OCI-LY3 (cell line): ENCODE measurements at regions not wholly inside any gene's neighbourhood (a gene's known extent, or its start where the extent isn't known, plus 50 kb on each side); places are given as distances from the start of the nearest gene placed in this dataset.

Experiments
- H2AFZ ChIP-seq: fragments of 200-600, 300-600 bp; shearing (Covaris generic); 2 replicates; pipeline ENCODE4 v1.6.0; 2014; ENCODE audit warnings: antibody characterized with exemption, low read depth, low read length
- H3K27ac ChIP-seq: fragments of 200-600, 300-600 bp; sonication (generic); 2 replicates; pipeline ENCODE4 v1.5.1; 2014; ENCODE audit warnings: mild to moderate bottlenecking, low read length, moderate library complexity, mixed read lengths
- H3K27me3 ChIP-seq: fragments of 200-600, 300-600 bp; sonication (generic); 2 replicates; pipeline ENCODE4 v1.6.1; 2014; ENCODE audit warnings: low read depth, low read length, mixed read lengths
- H3K36me3 ChIP-seq: fragments of 200-600, 300-600 bp; sonication (generic); replicated peaks from 2 replicates; pipeline ENCODE3; 2014; ENCODE audit warnings: low read depth, low read length, mixed read lengths
- H3K4me1 ChIP-seq: fragments of 300-600, 200-600 bp; sonication (generic); 2 replicates; pipeline ENCODE4 v1.6.1; 2014; ENCODE audit warnings: low read length, mixed read lengths
- H3K4me2 ChIP-seq: fragments of 200-600, 300-600 bp; sonication (generic); 2 replicates; pipeline ENCODE4 v1.6.1; 2014; ENCODE audit warnings: low read length, mixed read lengths
- H3K4me3 ChIP-seq: fragments of 300-600, 200-600 bp; sonication (generic); 2 replicates; pipeline ENCODE4 v1.5.1; 2014; ENCODE audit warnings: antibody characterized with exemption, mild to moderate bottlenecking, low read length, moderate library complexity
- H3K79me2 ChIP-seq: fragments of 300-600, 200-600 bp; shearing (Covaris generic); 2 replicates; pipeline ENCODE4 v1.6.1; 2014; ENCODE audit warnings: mild to moderate bottlenecking, low read length, mixed read lengths
- H3K9ac ChIP-seq: fragments of 300-600, 200-600 bp; shearing (Covaris generic); 2 replicates; pipeline ENCODE4 v1.6.0; 2014; ENCODE audit warnings: mild to moderate bottlenecking, low read length, moderate library complexity
- H3K9me3 ChIP-seq: fragments of 200-600, 300-600 bp; shearing (Covaris generic); 2 replicates; pipeline ENCODE4 v1.6.1; 2014; ENCODE audit warnings: low read length, mixed read lengths; ENCODE audit not compliant: insufficient read depth
- H4K20me1 ChIP-seq: fragments of 200-600, 300-600 bp; sonication (generic); 2 replicates; pipeline ENCODE4 v1.6.1; 2016; ENCODE audit warnings: low read length, mixed read lengths; ENCODE audit not compliant: insufficient read depth
- EZH2phosphoT487 ChIP-seq: fragments of 200-600 bp; shearing (Covaris generic); IDR thresholded peaks from 2 replicates; pipeline ENCODE4 v1.6.1; 2018; ENCODE audit warnings: antibody characterized with exemption, mixed run types, low read depth
- TF ChIP-seq, protein P1 (sequence below): fragments of 200-600, 300-600 bp; sonication (generic); IDR thresholded peaks from 2 replicates; pipeline ENCODE4 v1.5.1; 2014; ENCODE audit warnings: antibody characterized with exemption, low read length, low read depth

DNA sequence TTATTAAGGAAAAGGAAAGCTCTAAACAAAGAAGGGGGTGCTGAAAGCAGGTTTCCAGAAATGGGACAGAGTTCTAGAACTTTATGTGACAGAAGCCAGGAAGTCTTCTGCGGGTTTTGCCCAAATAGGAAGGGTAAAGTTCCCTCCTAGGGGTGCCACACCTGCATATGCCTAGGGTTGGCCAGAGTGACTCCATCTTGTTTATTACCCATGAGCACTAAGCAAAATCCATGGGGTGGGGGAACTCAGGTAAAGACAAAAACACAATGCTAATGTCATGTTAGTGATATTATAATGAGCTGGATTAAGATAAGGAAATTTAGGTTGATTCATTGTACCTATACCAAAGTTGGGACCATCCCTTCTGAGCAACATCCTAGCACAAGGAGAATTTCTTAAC, 1132.7 kb downstream of the KCNT2 start:
- Histone ChIP-seq H3K4me2 (no peak overlapping the region), H3K9ac (no peak overlapping the region), H3K27ac (no peak overlapping the region), H2AFZ (no peak overlapping the region), H3K27me3 (no peaks in the 10 kb centered on the region), H3K36me3 (no peaks in the 10 kb centered on the region), H4K20me1 (no peaks in the 10 kb centered on the region), H3K4me3 (no peak overlapping the region), H3K4me1 (no peaks in the 10 kb centered on the region), H3K79me2 (no peaks in the 10 kb centered on the region), H3K9me3 (no peaks in the 10 kb centered on the region)
- TF ChIP-seq, protein P1, sequence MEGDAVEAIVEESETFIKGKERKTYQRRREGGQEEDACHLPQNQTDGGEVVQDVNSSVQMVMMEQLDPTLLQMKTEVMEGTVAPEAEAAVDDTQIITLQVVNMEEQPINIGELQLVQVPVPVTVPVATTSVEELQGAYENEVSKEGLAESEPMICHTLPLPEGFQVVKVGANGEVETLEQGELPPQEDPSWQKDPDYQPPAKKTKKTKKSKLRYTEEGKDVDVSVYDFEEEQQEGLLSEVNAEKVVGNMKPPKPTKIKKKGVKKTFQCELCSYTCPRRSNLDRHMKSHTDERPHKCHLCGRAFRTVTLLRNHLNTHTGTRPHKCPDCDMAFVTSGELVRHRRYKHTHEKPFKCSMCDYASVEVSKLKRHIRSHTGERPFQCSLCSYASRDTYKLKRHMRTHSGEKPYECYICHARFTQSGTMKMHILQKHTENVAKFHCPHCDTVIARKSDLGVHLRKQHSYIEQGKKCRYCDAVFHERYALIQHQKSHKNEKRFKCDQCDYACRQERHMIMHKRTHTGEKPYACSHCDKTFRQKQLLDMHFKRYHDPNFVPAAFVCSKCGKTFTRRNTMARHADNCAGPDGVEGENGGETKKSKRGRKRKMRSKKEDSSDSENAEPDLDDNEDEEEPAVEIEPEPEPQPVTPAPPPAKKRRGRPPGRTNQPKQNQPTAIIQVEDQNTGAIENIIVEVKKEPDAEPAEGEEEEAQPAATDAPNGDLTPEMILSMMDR: no peak
- no peak for TF ChIP-seq EZH2phosphoT487

DNA sequence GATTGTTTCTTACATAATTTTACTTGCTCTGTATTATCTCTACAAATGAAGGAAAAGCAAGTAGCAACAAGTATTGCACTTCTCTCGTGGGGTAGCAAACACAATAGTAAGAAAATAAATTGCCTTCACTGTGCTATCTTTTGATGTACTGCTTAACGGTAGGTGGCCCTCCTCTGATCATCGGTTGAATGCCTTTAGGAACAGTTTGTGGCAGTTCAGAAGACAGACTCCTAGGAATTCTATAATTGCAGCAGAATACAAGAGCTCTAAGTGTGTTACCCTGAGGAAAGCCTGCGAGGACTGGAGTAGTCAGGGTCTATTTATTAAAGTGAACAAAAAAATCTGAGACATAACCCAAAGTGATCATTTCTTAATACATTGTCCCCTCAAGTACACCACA, 1135.9 kb downstream of the KCNT2 start:
- Histone ChIP-seq H3K4me1 (no peaks in the 10 kb centered on the region), H2AFZ (peak overlapping the region; percentile 41; the same call in 1 of the 2 replicates), H3K4me3 (no peak overlapping the region), H3K27ac (no peak overlapping the region), H3K4me2 (no peak overlapping the region), H3K27me3 (no peaks in the 10 kb centered on the region), H4K20me1 (no peaks in the 10 kb centered on the region), H3K9me3 (no peaks in the 10 kb centered on the region), H3K9ac (no peak overlapping the region), H3K79me2 (no peaks in the 10 kb centered on the region), H3K36me3 (no peaks in the 10 kb centered on the region)
- no peak for TF ChIP-seq EZH2phosphoT487
- TF ChIP-seq, protein P1: no peak

DNA sequence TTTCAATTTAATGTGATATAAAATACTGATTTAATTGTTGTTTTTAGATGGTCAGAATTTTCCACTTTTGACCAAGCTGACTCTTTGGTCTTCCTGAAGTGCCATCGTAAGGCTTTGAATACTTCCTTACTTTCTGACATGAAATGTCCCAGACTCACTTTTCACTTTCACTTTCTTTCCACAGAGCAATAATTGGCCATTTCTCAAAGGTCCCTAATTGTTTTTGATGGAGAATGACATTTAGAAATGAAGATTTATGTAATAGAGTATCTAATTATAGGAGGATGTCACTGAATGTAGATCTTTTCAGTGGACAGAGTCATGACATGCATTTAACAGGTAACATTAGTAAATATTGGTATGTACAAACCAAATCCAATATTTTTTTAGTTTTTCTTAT, 1141.6 kb downstream of the KCNT2 start:
- H3K79me2 ChIP-seq: no peaks in the 10 kb centered on the region
- 0 out of 2 replicates have a peak overlapping the region, but pooled peaks have one; percentile 26 for H2AFZ ChIP-seq
- H3K27me3 ChIP-seq: no peaks in the 10 kb centered on the region
- H3K36me3 ChIP-seq: no peaks in the 10 kb centered on the region
- TF ChIP-seq EZH2phosphoT487: no peak
- TF ChIP-seq, protein P1: no peak
- no peaks in the 10 kb centered on the region for H3K9me3 ChIP-seq
- H3K9ac ChIP-seq: no peak overlapping the region
- no peak overlapping the region for H3K4me3 ChIP-seq
- H3K4me1 ChIP-seq: no peaks in the 10 kb centered on the region
- H3K27ac ChIP-seq: no peak overlapping the region
- H4K20me1 ChIP-seq: no peaks in the 10 kb centered on the region
- peak overlapping the region; percentile 12; the same call in 1 of the 2 replicates for H3K4me2 ChIP-seq

DNA sequence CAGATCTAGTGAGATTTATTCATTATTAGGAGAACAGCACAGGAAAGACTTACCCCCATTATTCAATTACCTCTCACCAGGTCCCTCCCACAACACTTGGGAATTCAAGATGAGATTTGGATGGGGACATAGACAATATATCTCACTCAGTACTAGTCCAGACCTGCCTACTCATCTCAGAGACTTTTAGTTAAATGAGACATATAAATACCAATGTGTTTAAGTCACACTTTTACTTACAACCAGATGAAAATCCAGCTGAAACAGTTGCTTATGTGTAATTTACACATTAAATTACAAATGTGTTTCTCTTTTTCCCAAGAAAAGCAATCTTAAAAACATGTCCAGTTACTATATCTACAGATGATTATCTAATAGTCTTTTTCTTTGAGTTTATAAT, 1145.6 kb downstream of the KCNT2 start:
- H3K4me2 ChIP-seq: no peak overlapping the region
- H3K27me3 ChIP-seq: no peaks in the 10 kb centered on the region
- no peak overlapping the region for H2AFZ ChIP-seq
- H3K4me3 ChIP-seq: no peak overlapping the region
- H3K27ac ChIP-seq: no peak overlapping the region
- no peaks in the 10 kb centered on the region for H3K79me2 ChIP-seq
- no peaks in the 10 kb centered on the region for H4K20me1 ChIP-seq
- TF ChIP-seq, protein P1: no peak
- TF ChIP-seq EZH2phosphoT487: no peak
- no peak overlapping the region for H3K9ac ChIP-seq
- H3K4me1 ChIP-seq: no peaks in the 10 kb centered on the region
- no peaks in the 10 kb centered on the region for H3K9me3 ChIP-seq
- H3K36me3 ChIP-seq: no peaks in the 10 kb centered on the region
